Endodermal cell (in vitro differentiated cells): ENCODE measurements at regions not wholly inside any gene's neighbourhood (a gene's known extent, or its start where the extent isn't known, plus 50 kb on each side); places are given as distances from the start of the nearest gene placed in this dataset.

ENCODE experiments used
- DNase-seq: peaks from one replicate; pipeline ENCODE4 v3.0.0-alpha.2; 2017
- H3K27ac ChIP-seq: 2 replicates; pipeline ENCODE4 v1.5.1; 2013; ENCODE audit warnings: mild to moderate bottlenecking, low read depth, low read length, moderate library complexity
- H3K27me3 ChIP-seq: 2 replicates; pipeline ENCODE4 v1.6.1; 2013; ENCODE audit warnings: mild to moderate bottlenecking, low read length, moderate library complexity; ENCODE audit not compliant: insufficient read depth, control insufficient read depth, poor library complexity, severe bottlenecking
- H3K36me3 ChIP-seq: 2 replicates; pipeline ENCODE4 v1.7.0; 2013; ENCODE audit warnings: mild to moderate bottlenecking, low read length, moderate library complexity; ENCODE audit not compliant: control insufficient read depth, insufficient read depth
- H3K4me1 ChIP-seq: one replicate; pipeline ENCODE4 v1.7.0; 2013; ENCODE audit warnings: low read length; ENCODE audit not compliant: control insufficient read depth, insufficient read depth
- H3K4me3 ChIP-seq: 2 replicates; pipeline ENCODE4 v1.5.1; 2013; ENCODE audit warnings: mild to moderate bottlenecking, low read length, moderate library complexity
- H3K9ac ChIP-seq: 2 replicates; pipeline ENCODE4 v1.6.1; 2013; ENCODE audit warnings: mild to moderate bottlenecking, low read length, moderate library complexity; ENCODE audit not compliant: poor library complexity, severe bottlenecking; ENCODE audit errors: extremely low read depth
- H3K9me3 ChIP-seq: 2 replicates; pipeline ENCODE4 v1.6.1; 2013; ENCODE audit warnings: mild to moderate bottlenecking, low read length, moderate library complexity; ENCODE audit not compliant: control insufficient read depth
- H3K27ac Mint-ChIP-seq: 2 replicates; pipeline ENCODE4 v1.8.0; 2020; ENCODE audit warnings: mixed read lengths
- H3K27me3 Mint-ChIP-seq: 2 replicates; pipeline ENCODE4 v1.8.0; 2021; ENCODE audit warnings: mild to moderate bottlenecking, mixed read lengths; ENCODE audit not compliant: insufficient read depth
- H3K36me3 Mint-ChIP-seq: 2 replicates; pipeline ENCODE4 v1.8.0; 2020; ENCODE audit warnings: low read depth, mixed read lengths
- H3K4me1 Mint-ChIP-seq: 2 replicates; pipeline ENCODE4 v1.8.0; 2020; ENCODE audit warnings: mixed read lengths
- H3K4me3 Mint-ChIP-seq: 2 replicates; pipeline ENCODE4 v1.8.0; 2020; ENCODE audit warnings: mild to moderate bottlenecking, moderate library complexity, mixed read lengths
- H3K9me3 Mint-ChIP-seq: 2 replicates; pipeline ENCODE4 v1.8.0; 2020; ENCODE audit warnings: mild to moderate bottlenecking, mixed read lengths
- CTCF ChIP-seq: fragments of 200-600 bp; sonication (generic); conservative IDR thresholded peaks from 2 replicates; pipeline ENCODE4 v1.5.0; 2021; ENCODE audit warnings: antibody characterized with exemption, mild to moderate bottlenecking
- WGBS, 2 experiments: methylation state at CpG; one replicate each; pipeline versions ENCODE4 v1.1.5 to v1.1.7; 2013; ENCODE audit warnings: missing lambda C conversion rate in 2 of 2, mixed read lengths in 1 of 2; ENCODE audit not compliant: insufficient coverage in 1 of 2, insufficient read length in 1 of 2; 5-methylcytosine and 5-hydroxymethylcytosine counted together

GRCh38 chr13:76164290-76164689 lies 528.2 kb downstream of the LMO7 start:
- Histone ChIP-seq H3K27ac (no peak overlapping the region), H3K9me3 (no peaks in the 10 kb centered on the region), H3K27me3 (no peaks in the 10 kb centered on the region), H3K9ac (no peak overlapping the region), H3K4me3 (no peak overlapping the region), H3K4me1 (peaks cover 11% of the 10 kb centered on the region), H3K36me3 (no peaks in the 10 kb centered on the region)
- Mint-ChIP-seq H3K36me3 (no peaks in the 10 kb centered on the region), H3K27me3 (peaks cover 2% of the 10 kb centered on the region), H3K4me1 (peaks cover 17% of the 10 kb centered on the region), H3K27ac (no peak overlapping the region), H3K4me3 (no peak overlapping the region), H3K9me3 (peaks cover 4% of the 10 kb centered on the region)
- no peak for TF ChIP-seq CTCF
- no peak for DNase-seq
- WGBS, 2 experiments = 89 to 92% methylated on average over 2 to 3 of the region's 3 CpGs

DNA sequence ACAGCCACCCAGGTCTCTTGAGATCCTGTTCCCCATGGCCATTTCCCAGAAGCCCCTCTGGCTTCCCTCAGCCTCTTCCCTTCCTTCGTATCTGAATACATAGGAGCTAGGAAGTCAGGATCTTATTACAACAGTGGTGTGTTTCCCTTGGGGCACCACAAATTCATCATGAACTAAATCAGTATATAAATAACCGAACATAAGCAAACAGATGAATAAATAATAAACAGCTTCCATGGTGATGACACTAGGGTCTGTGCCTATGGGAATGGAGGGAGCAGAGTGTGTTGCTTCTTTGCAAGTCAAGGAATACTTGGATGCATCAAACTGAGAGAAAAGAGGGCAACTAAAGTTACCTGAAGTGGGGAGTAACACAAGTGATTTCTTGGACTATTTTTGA lies 527.6 kb downstream of the LMO7 start:
- TF ChIP-seq CTCF = no peak
- WGBS, 2 experiments = 29% methylated on average over 1 of the region's 2 CpGs; no CpG with 5 or more reads in 1 of the 2 experiments
- H3K27me3 Mint-ChIP-seq = peaks cover 2% of the 10 kb centered on the region
- no peak overlapping the region for H3K4me3 ChIP-seq
- no peaks in the 10 kb centered on the region for H3K9me3 ChIP-seq
- H3K4me1 Mint-ChIP-seq = peaks cover 17% of the 10 kb centered on the region
- DNase-seq = no peak
- H3K9me3 Mint-ChIP-seq = peaks cover 4% of the 10 kb centered on the region
- H3K4me3 Mint-ChIP-seq = no peak overlapping the region
- H3K36me3 Mint-ChIP-seq = no peaks in the 10 kb centered on the region
- H3K4me1 ChIP-seq = peaks cover 11% of the 10 kb centered on the region
- H3K36me3 ChIP-seq = no peaks in the 10 kb centered on the region
- no peak overlapping the region for H3K9ac ChIP-seq
- no peaks in the 10 kb centered on the region for H3K27me3 ChIP-seq
- no peak overlapping the region for H3K27ac ChIP-seq
- H3K27ac Mint-ChIP-seq = no peak overlapping the region

GRCh38 chr13:76160961-76161925 lies 525.1 kb downstream of the LMO7 start:
- Mint-ChIP-seq H3K4me1 (peaks cover 17% of the 10 kb centered on the region), H3K9me3 (no peaks in the 10 kb centered on the region), H3K27ac (no peak overlapping the region), H3K27me3 (no peaks in the 10 kb centered on the region), H3K36me3 (no peaks in the 10 kb centered on the region), H3K4me3 (no peak overlapping the region)
- 85% methylated on average over 2 of the region's 2 CpGs; no CpG with 5 or more reads in 1 of the 2 experiments for WGBS, 2 experiments
- Histone ChIP-seq H3K9me3 (no peaks in the 10 kb centered on the region), H3K4me3 (no peak overlapping the region), H3K36me3 (no peaks in the 10 kb centered on the region), H3K4me1 (peaks cover 11% of the 10 kb centered on the region), H3K27me3 (no peaks in the 10 kb centered on the region), H3K9ac (no peak overlapping the region), H3K27ac (no peak overlapping the region)
- no peak for TF ChIP-seq CTCF
- DNase-seq = no peak
